ENCODE measurements at regions not wholly inside any gene's neighbourhood (a gene's known extent, or its start where the extent isn't known, plus 50 kb on each side); places are given as distances from the start of the nearest gene placed in this dataset.

DNA sequence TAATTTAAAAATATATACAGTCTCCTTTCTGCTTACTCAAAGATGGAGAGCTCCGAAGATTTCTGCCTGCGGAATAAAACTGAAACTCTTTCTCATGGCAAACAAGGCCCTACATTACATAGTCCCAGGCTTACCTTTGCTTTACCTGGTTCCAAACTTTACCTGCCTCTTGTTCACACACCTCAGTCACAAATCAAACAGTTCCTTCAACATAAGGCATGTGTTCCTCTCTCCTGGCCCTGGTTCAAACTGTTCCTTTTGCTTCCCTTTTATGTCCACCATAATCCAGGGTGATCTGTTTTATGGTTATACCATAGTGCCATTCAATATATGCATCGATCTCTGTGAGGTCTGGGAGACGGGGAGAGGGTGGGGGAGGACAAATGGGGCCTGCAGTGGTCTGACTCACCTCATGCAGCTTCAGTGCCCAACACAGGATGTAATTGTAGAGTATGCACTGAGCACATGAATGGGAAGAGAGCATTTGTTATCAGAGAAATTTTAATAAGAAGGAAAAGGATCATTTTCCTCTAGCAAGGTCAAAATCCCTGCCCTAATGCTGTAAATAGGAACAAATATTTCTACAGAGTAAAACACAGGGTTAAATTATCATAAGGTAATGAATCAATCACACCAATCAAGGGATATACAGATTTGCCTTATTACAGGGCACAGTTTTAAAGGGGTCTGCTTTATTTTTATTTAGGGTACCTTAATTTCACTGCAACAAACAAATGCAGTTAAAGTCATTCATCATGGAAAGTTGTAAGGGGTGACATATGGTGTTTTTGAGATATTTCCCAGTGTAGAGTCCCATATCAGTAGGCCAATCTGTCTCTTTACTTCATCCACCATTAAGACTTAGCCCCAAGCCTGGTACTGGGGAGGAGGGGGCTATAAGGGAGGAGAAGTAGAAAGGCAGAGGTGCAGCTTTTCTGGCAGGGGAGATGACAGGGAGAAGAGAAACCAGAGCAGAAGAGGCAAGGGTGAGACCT, 88.8 kb upstream of the PDE1C start:
- H3K27ac ChIP-seq (ENCODE audit: low read depth, low read length), result no peak overlapping the region

DNA sequence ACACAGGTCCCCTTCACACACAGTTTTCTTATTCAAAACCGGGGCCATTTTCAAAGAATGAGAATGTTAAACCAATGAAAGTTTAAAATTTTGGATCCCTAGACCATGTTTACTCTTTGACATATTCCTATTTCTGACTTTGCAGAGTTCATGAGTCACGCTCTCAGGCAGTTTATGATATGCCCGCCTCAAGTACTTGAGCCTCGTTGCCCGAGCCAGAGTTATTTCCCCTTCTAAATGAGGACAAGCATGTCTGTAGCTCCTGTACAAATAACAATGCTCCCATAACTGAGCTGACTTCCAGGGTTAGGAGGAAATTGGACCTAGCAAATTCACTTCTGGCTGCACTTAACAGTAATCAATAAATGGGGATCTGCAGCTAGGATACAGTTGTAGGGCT, 87.9 kb upstream of the PDE1C start:
- Histone ChIP-seq H3K4me1 (ENCODE audit: control insufficient read depth in 3 of 3, insufficient read depth in 3 of 3, low read length in 3 of 3) (peaks cover 0 to 11% (median 5%) of the 10 kb centered on the region in 3 donors), H3K9ac (ENCODE audit: low read depth in 1 of 3, low read length in 3 of 3) (no peak overlapping the region), H3K4me3 (ENCODE audit: low read length in 3 of 3) (no peak overlapping the region), H3K27ac (ENCODE audit: low read depth, low read length) (no peak overlapping the region), H3K27me3 (ENCODE audit: control insufficient read depth in 3 of 3, insufficient read depth in 3 of 3, low read length in 3 of 3) (no peaks in the 10 kb centered on the region), H3K9me3 (ENCODE audit: control insufficient read depth in 3 of 3, low read length in 3 of 3) (no peaks in the 10 kb centered on the region), H3K36me3 (ENCODE audit: control insufficient read depth in 3 of 3, insufficient read depth in 3 of 3, low read length in 3 of 3) (no peaks in the 10 kb centered on the region)

More for the DNA sequence above, 88.8 kb upstream of the PDE1C start:
- Histone ChIP-seq H3K9me3 (ENCODE audit: control insufficient read depth in 3 of 3, low read length in 3 of 3) (no peaks in the 10 kb centered on the region), H3K4me1 (ENCODE audit: control insufficient read depth in 3 of 3, insufficient read depth in 3 of 3, low read length in 3 of 3) (peaks cover 5 to 18% (median 6%) of the 10 kb centered on the region in 3 donors), H3K4me3 (ENCODE audit: low read length in 3 of 3) (no peak overlapping the region), H3K9ac (ENCODE audit: low read depth in 1 of 3, low read length in 3 of 3) (no peak overlapping the region), H3K36me3 (ENCODE audit: control insufficient read depth in 3 of 3, insufficient read depth in 3 of 3, low read length in 3 of 3) (no peaks in the 10 kb centered on the region), H3K27me3 (ENCODE audit: control insufficient read depth in 3 of 3, insufficient read depth in 3 of 3, low read length in 3 of 3) (no peaks in the 10 kb centered on the region)

DNA sequence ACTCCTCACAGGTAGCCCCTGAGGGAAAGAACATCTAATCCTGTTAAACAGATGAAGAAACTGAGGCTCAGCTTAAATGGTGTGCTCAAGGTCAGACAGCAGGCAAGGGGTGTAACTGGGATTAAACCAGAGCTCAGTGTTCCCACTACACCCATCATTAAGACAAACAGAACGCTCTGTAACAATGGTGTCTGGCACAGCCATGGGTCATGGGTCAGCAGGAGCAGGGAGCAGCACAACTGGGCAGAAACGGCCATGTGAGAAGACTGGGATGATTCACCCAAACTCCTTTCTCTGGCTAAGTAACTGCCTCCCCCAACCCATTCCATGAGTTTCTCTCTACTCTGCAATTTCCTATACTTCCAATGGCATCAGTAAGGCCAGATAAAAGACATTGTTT, 85.5 kb upstream of the PDE1C start:
- no peak overlapping the region for H3K4me3 ChIP-seq (ENCODE audit: low read length in 3 of 3)
- H3K36me3 ChIP-seq (ENCODE audit: control insufficient read depth in 3 of 3, insufficient read depth in 3 of 3, low read length in 3 of 3), result no peaks in the 10 kb centered on the region
- no peaks in the 10 kb centered on the region for H3K27me3 ChIP-seq (ENCODE audit: control insufficient read depth in 3 of 3, insufficient read depth in 3 of 3, low read length in 3 of 3)
- H3K4me1 ChIP-seq (ENCODE audit: control insufficient read depth in 3 of 3, insufficient read depth in 3 of 3, low read length in 3 of 3), result peaks cover 0 to 8% (median 0%) of the 10 kb centered on the region in 3 donors
- H3K9ac ChIP-seq (ENCODE audit: low read depth in 1 of 3, low read length in 3 of 3), result no peak overlapping the region
- no peak overlapping the region for H3K27ac ChIP-seq (ENCODE audit: low read depth, low read length)
- H3K9me3 ChIP-seq (ENCODE audit: control insufficient read depth in 3 of 3, low read length in 3 of 3), result no peaks in the 10 kb centered on the region

DNA sequence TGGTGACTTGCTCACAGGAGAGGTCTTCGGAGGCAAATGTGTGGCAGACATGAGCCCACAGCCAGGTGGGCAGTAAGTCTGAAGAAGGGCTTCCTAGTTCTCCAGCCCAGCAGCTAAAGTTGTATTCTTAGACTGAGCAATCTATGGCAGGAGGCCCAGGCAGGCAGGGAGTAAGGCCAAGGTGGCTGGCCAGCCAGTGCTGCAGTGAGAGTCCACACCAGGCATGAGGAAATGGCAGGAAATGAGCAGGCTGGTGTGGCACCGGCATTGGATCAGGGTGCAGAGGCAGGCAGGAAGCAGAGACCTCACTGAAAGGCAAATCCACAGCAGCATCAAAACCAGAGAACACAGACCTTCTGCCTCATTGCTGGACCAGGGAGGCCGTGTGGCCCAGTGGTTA, 84.6 kb upstream of the PDE1C start:
- Histone ChIP-seq H3K9ac (ENCODE audit: low read depth in 1 of 3, low read length in 3 of 3) (no peak overlapping the region), H3K27me3 (ENCODE audit: control insufficient read depth in 3 of 3, insufficient read depth in 3 of 3, low read length in 3 of 3) (no peaks in the 10 kb centered on the region), H3K4me3 (ENCODE audit: low read length in 3 of 3) (no peak overlapping the region), H3K36me3 (ENCODE audit: control insufficient read depth in 3 of 3, insufficient read depth in 3 of 3, low read length in 3 of 3) (no peaks in the 10 kb centered on the region), H3K9me3 (ENCODE audit: control insufficient read depth in 3 of 3, low read length in 3 of 3) (no peaks in the 10 kb centered on the region), H3K27ac (ENCODE audit: low read depth, low read length) (no peak overlapping the region), H3K4me1 (ENCODE audit: control insufficient read depth in 3 of 3, insufficient read depth in 3 of 3, low read length in 3 of 3) (peaks cover 0 to 8% (median 0%) of the 10 kb centered on the region in 3 donors)

DNA sequence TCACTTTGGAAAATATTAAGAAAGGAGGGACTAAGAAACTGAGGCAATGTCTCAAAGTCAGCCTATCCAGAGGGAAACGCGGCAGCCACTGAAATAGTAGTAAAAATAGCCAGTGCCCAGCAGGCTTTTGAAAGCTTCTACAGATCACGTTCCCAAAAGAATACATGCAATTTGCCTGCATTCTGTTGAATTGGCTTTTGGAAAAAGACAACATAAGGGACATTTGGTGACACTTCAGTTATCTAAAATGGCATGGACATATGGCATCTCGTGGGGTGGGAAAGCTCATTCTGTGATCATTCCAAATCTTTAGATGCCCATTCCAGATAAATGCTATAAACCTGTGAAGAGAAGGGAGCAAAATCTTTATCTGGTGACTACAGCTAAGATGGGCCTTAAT, 82.8 kb upstream of the PDE1C start:
- Histone ChIP-seq H3K4me1 (ENCODE audit: control insufficient read depth in 3 of 3, insufficient read depth in 3 of 3, low read length in 3 of 3) (peaks cover 0 to 8% (median 0%) of the 10 kb centered on the region in 3 donors), H3K27ac (ENCODE audit: low read depth, low read length) (no peak overlapping the region), H3K27me3 (ENCODE audit: control insufficient read depth in 3 of 3, insufficient read depth in 3 of 3, low read length in 3 of 3) (no peaks in the 10 kb centered on the region), H3K9me3 (ENCODE audit: control insufficient read depth in 3 of 3, low read length in 3 of 3) (no peaks in the 10 kb centered on the region), H3K4me3 (ENCODE audit: low read length in 3 of 3) (no peak overlapping the region), H3K36me3 (ENCODE audit: control insufficient read depth in 3 of 3, insufficient read depth in 3 of 3, low read length in 3 of 3) (no peaks in the 10 kb centered on the region), H3K9ac (ENCODE audit: low read depth in 1 of 3, low read length in 3 of 3) (no peak overlapping the region)

DNA sequence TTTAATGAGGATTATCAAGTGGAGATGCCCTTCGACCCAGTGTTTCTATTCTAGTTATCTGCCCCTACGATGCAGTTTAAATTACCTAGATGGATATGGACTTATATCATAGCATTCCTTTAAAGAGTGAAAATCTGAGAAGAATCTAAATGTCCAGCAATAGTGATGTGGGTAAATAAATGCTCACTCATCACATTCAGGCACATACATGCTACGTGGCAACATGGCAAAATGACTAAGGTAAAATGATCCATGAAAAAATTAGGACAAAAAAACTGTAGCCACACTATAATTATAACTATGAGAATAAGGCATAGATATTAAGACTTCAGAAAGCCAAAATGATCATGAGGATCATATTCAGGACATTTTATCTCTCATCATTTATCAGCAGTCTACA, 82.4 kb upstream of the PDE1C start:
- Histone ChIP-seq H3K27ac (ENCODE audit: low read depth, low read length) (no peak overlapping the region), H3K9me3 (ENCODE audit: control insufficient read depth in 3 of 3, low read length in 3 of 3) (no peaks in the 10 kb centered on the region), H3K36me3 (ENCODE audit: control insufficient read depth in 3 of 3, insufficient read depth in 3 of 3, low read length in 3 of 3) (no peaks in the 10 kb centered on the region), H3K4me1 (ENCODE audit: control insufficient read depth in 3 of 3, insufficient read depth in 3 of 3, low read length in 3 of 3) (peaks cover 0 to 8% (median 0%) of the 10 kb centered on the region in 3 donors), H3K4me3 (ENCODE audit: low read length in 3 of 3) (no peak overlapping the region), H3K27me3 (ENCODE audit: control insufficient read depth in 3 of 3, insufficient read depth in 3 of 3, low read length in 3 of 3) (no peaks in the 10 kb centered on the region), H3K9ac (ENCODE audit: low read depth in 1 of 3, low read length in 3 of 3) (no peak overlapping the region)

DNA sequence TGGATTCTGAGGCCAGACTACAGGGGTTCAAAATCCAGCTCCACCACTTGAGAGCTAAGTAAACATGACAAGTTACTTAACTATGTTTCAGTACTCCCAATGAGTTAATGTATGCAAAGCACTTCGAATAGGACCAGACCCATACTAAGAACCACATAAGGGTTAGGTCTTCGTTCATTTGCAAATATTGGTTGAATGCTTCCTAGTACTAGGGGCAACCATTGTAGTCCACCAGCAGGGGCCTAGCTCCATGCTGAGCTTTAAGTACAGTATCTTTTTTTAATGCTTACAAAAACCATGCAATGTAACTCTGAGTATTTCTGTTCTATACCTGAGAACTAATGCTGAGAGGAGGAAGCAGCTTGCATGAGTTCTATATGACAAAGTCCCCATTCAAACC, 80.4 kb upstream of the PDE1C start:
- peaks cover 0 to 8% (median 0%) of the 10 kb centered on the region in 3 donors for H3K4me1 ChIP-seq (ENCODE audit: control insufficient read depth in 3 of 3, insufficient read depth in 3 of 3, low read length in 3 of 3)
- no peaks in the 10 kb centered on the region for H3K9me3 ChIP-seq (ENCODE audit: control insufficient read depth in 3 of 3, low read length in 3 of 3)
- H3K27ac ChIP-seq (ENCODE audit: low read depth, low read length), result no peak overlapping the region
- H3K9ac ChIP-seq (ENCODE audit: low read depth in 1 of 3, low read length in 3 of 3), result no peak overlapping the region
- no peaks in the 10 kb centered on the region for H3K27me3 ChIP-seq (ENCODE audit: control insufficient read depth in 3 of 3, insufficient read depth in 3 of 3, low read length in 3 of 3)
- no peaks in the 10 kb centered on the region for H3K36me3 ChIP-seq (ENCODE audit: control insufficient read depth in 3 of 3, insufficient read depth in 3 of 3, low read length in 3 of 3)
- no peak overlapping the region for H3K4me3 ChIP-seq (ENCODE audit: low read length in 3 of 3)

DNA sequence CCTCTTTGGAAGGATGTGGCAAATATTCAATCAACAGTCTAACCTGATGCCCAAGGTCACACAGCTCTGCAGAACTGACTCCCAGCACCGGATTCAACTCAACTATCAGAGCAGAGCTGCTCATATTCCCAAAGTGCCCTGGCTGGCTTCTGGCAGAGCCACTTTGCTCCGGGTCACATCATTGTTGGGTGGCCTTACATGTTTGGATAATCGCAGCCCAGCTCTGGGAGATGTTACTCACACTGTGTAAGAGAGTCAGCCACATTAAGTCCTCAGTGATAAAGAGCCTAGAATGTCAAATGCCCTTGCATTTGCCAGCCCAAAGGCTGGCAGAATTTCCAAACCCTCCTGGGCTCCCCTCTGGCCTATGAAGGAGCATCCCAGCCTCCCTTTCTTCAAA, 79.8 kb upstream of the PDE1C start:
- Histone ChIP-seq H3K27me3 (ENCODE audit: control insufficient read depth in 3 of 3, insufficient read depth in 3 of 3, low read length in 3 of 3) (no peaks in the 10 kb centered on the region), H3K36me3 (ENCODE audit: control insufficient read depth in 3 of 3, insufficient read depth in 3 of 3, low read length in 3 of 3) (no peaks in the 10 kb centered on the region), H3K9ac (ENCODE audit: low read depth in 1 of 3, low read length in 3 of 3) (no peak overlapping the region), H3K27ac (ENCODE audit: low read depth, low read length) (no peak overlapping the region), H3K9me3 (ENCODE audit: control insufficient read depth in 3 of 3, low read length in 3 of 3) (no peaks in the 10 kb centered on the region), H3K4me1 (ENCODE audit: control insufficient read depth in 3 of 3, insufficient read depth in 3 of 3, low read length in 3 of 3) (peaks cover 0 to 6% (median 0%) of the 10 kb centered on the region in 3 donors), H3K4me3 (ENCODE audit: low read length in 3 of 3) (no peak overlapping the region)

DNA sequence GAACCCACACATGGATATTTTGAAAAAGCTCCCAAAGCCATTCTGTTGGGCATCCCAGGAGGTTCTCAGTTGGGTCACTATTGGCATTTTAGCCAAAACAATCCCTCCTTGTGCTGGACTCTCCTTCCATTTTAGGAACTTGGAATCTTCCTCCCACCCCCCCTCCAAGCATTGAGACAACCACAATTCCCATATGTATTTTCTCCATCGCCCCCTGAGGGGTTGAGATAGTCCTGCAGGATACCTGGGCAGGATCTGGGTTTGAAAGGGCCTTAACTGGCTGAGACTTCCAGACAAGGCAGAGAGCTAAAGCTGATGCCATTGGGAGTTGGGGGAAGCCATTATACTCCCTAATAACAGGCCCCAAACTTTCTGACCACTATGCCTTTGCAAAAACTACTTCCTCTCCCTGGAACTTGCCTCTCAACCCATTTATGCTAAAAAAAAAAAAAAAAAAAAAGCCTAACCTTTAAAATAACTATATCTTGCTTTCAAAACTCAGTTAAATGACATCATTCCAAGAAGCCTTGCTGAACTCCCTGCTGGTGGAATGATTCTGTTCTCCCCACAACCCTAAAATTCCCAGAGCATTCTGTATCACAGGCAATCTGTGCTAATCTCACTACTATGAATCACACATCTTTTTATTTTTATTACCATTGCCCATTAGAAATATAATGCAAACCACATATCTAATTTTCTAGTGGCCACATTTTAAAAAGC, 77.5 kb upstream of the PDE1C start:
- H3K27me3 ChIP-seq (ENCODE audit: control insufficient read depth in 3 of 3, insufficient read depth in 3 of 3, low read length in 3 of 3), result no peaks in the 10 kb centered on the region
- no peaks in the 10 kb centered on the region for H3K9me3 ChIP-seq (ENCODE audit: control insufficient read depth in 3 of 3, low read length in 3 of 3)
- no peaks in the 10 kb centered on the region for H3K4me1 ChIP-seq (ENCODE audit: control insufficient read depth in 3 of 3, insufficient read depth in 3 of 3, low read length in 3 of 3)
- H3K27ac ChIP-seq (ENCODE audit: low read depth, low read length), result no peak overlapping the region
- H3K9ac ChIP-seq (ENCODE audit: low read depth in 1 of 3, low read length in 3 of 3), result no peak overlapping the region
- no peaks in the 10 kb centered on the region for H3K36me3 ChIP-seq (ENCODE audit: control insufficient read depth in 3 of 3, insufficient read depth in 3 of 3, low read length in 3 of 3)
- no peak overlapping the region for H3K4me3 ChIP-seq (ENCODE audit: low read length in 3 of 3)

DNA sequence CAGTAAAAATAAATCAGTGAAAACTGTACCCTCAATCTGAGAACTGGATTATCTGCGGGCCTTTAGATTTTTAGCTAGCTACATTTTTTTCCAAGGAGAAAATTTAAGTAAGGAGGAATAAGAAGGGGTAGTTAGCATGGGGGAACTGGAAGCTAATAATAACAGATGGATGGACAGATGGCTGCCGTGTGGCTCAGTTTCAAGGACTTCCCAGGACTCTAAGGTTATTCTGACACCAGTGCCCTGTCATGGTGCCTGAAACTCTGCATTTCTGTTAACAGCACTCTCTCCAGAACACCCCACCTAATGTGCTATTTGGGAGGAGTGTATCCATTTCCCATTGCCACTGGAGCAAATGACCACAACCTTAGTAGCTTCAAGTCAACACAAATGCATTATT, 75.7 kb upstream of the PDE1C start:
- no peaks in the 10 kb centered on the region for H3K4me1 ChIP-seq (ENCODE audit: control insufficient read depth in 3 of 3, insufficient read depth in 3 of 3, low read length in 3 of 3)
- H3K9me3 ChIP-seq (ENCODE audit: control insufficient read depth in 3 of 3, low read length in 3 of 3), result no peaks in the 10 kb centered on the region
- no peak overlapping the region for H3K27ac ChIP-seq (ENCODE audit: low read depth, low read length)
- no peak overlapping the region for H3K9ac ChIP-seq (ENCODE audit: low read depth in 1 of 3, low read length in 3 of 3)
- no peaks in the 10 kb centered on the region for H3K36me3 ChIP-seq (ENCODE audit: control insufficient read depth in 3 of 3, insufficient read depth in 3 of 3, low read length in 3 of 3)
- no peaks in the 10 kb centered on the region for H3K27me3 ChIP-seq (ENCODE audit: control insufficient read depth in 3 of 3, insufficient read depth in 3 of 3, low read length in 3 of 3)
- no peak overlapping the region for H3K4me3 ChIP-seq (ENCODE audit: low read length in 3 of 3)

Measured in skeletal muscle tissue (tissue), 3 donors.